A673 (cell line): ENCODE measurements at regions not wholly inside any gene's neighbourhood (a gene's known extent, or its start where the extent isn't known, plus 50 kb on each side); places are given as distances from the start of the nearest gene placed in this dataset.

ENCODE experiments used
- BruUV-seq: library from RNA; stranded (reverse); fragments of 400-500 nt; replicated peaks from 2 replicates; lab custom pipeline; 2021; lab: Mats Ljungman, UMichigan
- CTCF ChIA-PET: fragments of 300-600 bp; sonication (Branson Sonifier 250); formaldehyde crosslinking; loops from one replicate; lab custom pipeline; 2022; ENCODE audit warnings: antibody characterized with exemption; lab: Charles Lee
- POLR2A ChIA-PET: fragments of 300-600 bp; sonication (Branson Sonifier 250); formaldehyde crosslinking; loops from one replicate; lab custom pipeline; 2022; ENCODE audit warnings: antibody characterized with exemption; ENCODE audit not compliant: low non-redundant PET; lab: Charles Lee
- DNase-seq: peaks from one replicate; pipeline ENCODE4 v3.0.0-alpha.2; 2015; ENCODE audit warnings: low spot score
- H3K27ac ChIP-seq: fragments of 200-600 bp; sonication (generic); 2 replicates; pipeline ENCODE4 v1.5.1; 2016; ENCODE audit warnings: mixed run types, low read depth, mild to moderate bottlenecking, mixed read lengths, antibody characterized with exemption, low read length; ENCODE audit not compliant: poor library complexity, severe bottlenecking
- H3K27me3 ChIP-seq: fragments of 200-600 bp; sonication (generic); replicated peaks from 2 replicates; pipeline ENCODE4 v1.6.1; 2017; ENCODE audit warnings: mixed run types, low read depth, mild to moderate bottlenecking, mixed read lengths, antibody characterized with exemption, low read length; ENCODE audit not compliant: insufficient read depth, poor library complexity
- H3K36me3 ChIP-seq: fragments of 200-600 bp; sonication (generic); 2 replicates; pipeline ENCODE4 v1.6.1; 2016; ENCODE audit warnings: mixed run types, mild to moderate bottlenecking, mixed read lengths, antibody characterized with exemption, low read length; ENCODE audit not compliant: insufficient read depth, poor library complexity, severe bottlenecking
- H3K4me1 ChIP-seq: fragments of 200-600 bp; sonication (generic); 2 replicates; pipeline ENCODE4 v1.6.1; 2017; ENCODE audit warnings: mixed run types, mild to moderate bottlenecking, mixed read lengths, antibody characterized with exemption, low read length; ENCODE audit not compliant: insufficient read depth, poor library complexity, severe bottlenecking
- H3K4me3 ChIP-seq: fragments of 200-600 bp; sonication (generic); 2 replicates; pipeline ENCODE4 v1.5.1; 2016; ENCODE audit warnings: low read depth, mixed run types, mild to moderate bottlenecking, mixed read lengths, low read length; ENCODE audit not compliant: poor library complexity, severe bottlenecking
- H3K9me3 ChIP-seq: fragments of 200-600 bp; sonication (generic); 2 replicates; pipeline ENCODE4 v1.6.1; 2016; ENCODE audit warnings: mixed run types, low read depth, mild to moderate bottlenecking, mixed read lengths, antibody characterized with exemption, low read length; ENCODE audit not compliant: poor library complexity, severe bottlenecking
- CTCF ChIP-seq: fragments of 300-800, 200-600 bp; sonication (generic); conservative IDR thresholded peaks from 2 replicates; pipeline ENCODE4 v1.5.1; 2017; ENCODE audit warnings: low read depth, mild to moderate bottlenecking, antibody characterized with exemption, low read length, moderate library complexity, mixed read lengths
- EZH2 ChIP-seq: fragments of 200-600 bp; sonication (generic); IDR thresholded peaks from 2 replicates; pipeline ENCODE4 v1.6.1; 2017; ENCODE audit warnings: borderline replicate concordance, low read depth, mild to moderate bottlenecking, mixed read lengths, antibody characterized with exemption, low read length; ENCODE audit not compliant: poor library complexity, severe bottlenecking
- intact Hi-C: fragments of 100-400 bp; cut with micrococcal nuclease; formaldehyde crosslinking; loops from one replicate; pipeline ENCODE4 v1.10.0; 2022; ENCODE audit not compliant: unreplicated experiment

DNA sequence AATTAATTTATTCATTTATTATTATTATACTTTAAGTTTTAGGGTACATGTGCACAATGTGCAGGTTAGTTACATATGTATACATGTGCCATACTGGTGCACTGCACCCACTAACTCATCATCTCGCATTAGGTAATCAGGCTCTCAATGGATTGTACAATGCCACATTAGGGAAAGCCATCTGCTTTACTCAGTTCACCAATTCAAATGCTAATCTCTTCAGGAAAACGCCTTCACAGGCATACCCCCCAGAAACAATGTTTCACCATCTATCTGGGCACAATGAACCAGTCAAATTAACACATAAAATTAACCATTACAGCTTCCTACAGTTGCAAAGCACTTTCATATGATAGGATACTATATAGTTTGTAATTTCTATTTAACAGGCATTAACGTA is 84.8 kb upstream of the DNAJC10 start:
- no peak for DNase-seq
- Histone ChIP-seq H3K9me3 (no peaks in the 10 kb centered on the region), H3K27ac (no peak overlapping the region), H3K27me3 (no peaks in the 10 kb centered on the region), H3K36me3 (no peaks in the 10 kb centered on the region), H3K4me3 (no peak overlapping the region), H3K4me1 (peaks cover 8% of the 10 kb centered on the region)
- intact Hi-C loops, result no loop called here
- ChIA-PET POLR2A (no interaction called here), CTCF (no interaction called here)
- no peak for TF ChIP-seq CTCF
- TF ChIP-seq EZH2, result no peak
- no TSS peak for BruUV-seq

- POLR2A ChIA-PET, result no interaction called here
- TF ChIP-seq EZH2, result no peak
- no peak for TF ChIP-seq CTCF
These were observed 81.7 kb upstream of the DNAJC10 start for GRCh38 chr2:182634386-182634785.

GRCh38 chr2:182636699-182637098 is 79.4 kb upstream of the DNAJC10 start:
- no TSS peak for BruUV-seq
- H3K4me1 ChIP-seq, result no peaks in the 10 kb centered on the region
- H3K27ac ChIP-seq, result no peak overlapping the region
- intact Hi-C loops, result no loop called here
- no peak for DNase-seq
- no peaks in the 10 kb centered on the region for H3K36me3 ChIP-seq
- CTCF ChIA-PET, result no interaction called here
- TF ChIP-seq CTCF, result no peak
- TF ChIP-seq EZH2, result no peak
- no peak overlapping the region for H3K4me3 ChIP-seq
- H3K27me3 ChIP-seq, result no peaks in the 10 kb centered on the region
- H3K9me3 ChIP-seq, result no peaks in the 10 kb centered on the region
- POLR2A ChIA-PET, result no interaction called here

More at GRCh38 chr2:182634386-182634785, 81.7 kb upstream of the DNAJC10 start:
- BruUV-seq, result no TSS peak
- CTCF ChIA-PET, result no interaction called here
- no peaks in the 10 kb centered on the region for H3K4me1 ChIP-seq
- no peaks in the 10 kb centered on the region for H3K36me3 ChIP-seq
- H3K27ac ChIP-seq, result no peak overlapping the region
- intact Hi-C loops, result no loop called here
- no peak overlapping the region for H3K4me3 ChIP-seq
- no peak for DNase-seq
- no peaks in the 10 kb centered on the region for H3K9me3 ChIP-seq
- no peaks in the 10 kb centered on the region for H3K27me3 ChIP-seq
